ENCODE measurements at regions not wholly inside any gene's neighbourhood (a gene's known extent, or its start where the extent isn't known, plus 50 kb on each side); places are given as distances from the start of the nearest gene placed in this dataset.

DNA sequence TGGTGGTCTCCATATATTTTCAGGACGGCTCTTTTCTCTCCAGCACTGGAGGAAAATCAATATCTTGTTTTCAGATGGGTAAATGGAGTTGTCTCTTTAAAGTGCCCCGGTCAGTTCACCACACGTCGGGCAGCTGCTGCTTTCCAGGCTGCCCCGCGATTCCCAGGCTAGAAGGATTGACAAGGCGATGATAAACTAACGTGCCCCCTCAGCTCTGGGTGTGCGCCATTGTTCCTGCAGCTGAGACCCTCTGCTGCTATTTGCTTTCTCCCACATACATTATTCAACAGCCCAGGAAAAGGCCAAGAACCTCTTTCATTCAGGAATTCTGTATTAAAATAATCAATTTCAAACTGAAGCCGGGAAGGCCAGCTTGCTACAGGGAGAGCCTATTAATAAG is 254.5 kb downstream of the SOX3 start:
- TF ChIP-seq CTCF (IDR thresholded peaks at IDR 0.05 in 8 of 11, conservative IDR thresholded peaks at IDR 0.05 in 3 of 11) (no peak), POLR2AphosphoS5 (IDR thresholded peaks at IDR 0.05) (no peak)

Data from spleen (tissue), 7 donors.